Ishikawa (cell line): ENCODE measurements at regions not wholly inside any gene's neighbourhood (a gene's known extent, or its start where the extent isn't known, plus 50 kb on each side); places are given as distances from the start of the nearest gene placed in this dataset.

Source experiments
- CEBPB ChIP-seq: IDR thresholded peaks from 2 replicates; pipeline ENCODE4 v1.6.1; 2012
- CREB1 ChIP-seq: IDR thresholded peaks from 2 replicates; pipeline ENCODE4 v1.6.1; 2012; ENCODE audit warnings: low read depth
- EGR1 ChIP-seq: IDR thresholded peaks from 2 replicates; pipeline ENCODE4 v1.6.1; 2012
- EP300 ChIP-seq: IDR thresholded peaks from 2 replicates; pipeline ENCODE4 v1.6.1; 2012; ENCODE audit warnings: borderline replicate concordance
- FOXM1 ChIP-seq: IDR thresholded peaks from 2 replicates; pipeline ENCODE4 v1.6.1; 2012; ENCODE audit warnings: low read depth, borderline replicate concordance
- MAX ChIP-seq: IDR thresholded peaks from 2 replicates; pipeline ENCODE4 v1.6.1; 2012
- NFIC ChIP-seq: IDR thresholded peaks from 2 replicates; pipeline ENCODE4 v1.6.1; 2012
- RAD21 ChIP-seq: IDR thresholded peaks from 2 replicates; pipeline ENCODE4 v1.6.1; 2012; ENCODE audit warnings: low read depth
- REST ChIP-seq: IDR thresholded peaks from 2 replicates; pipeline ENCODE4 v1.6.1; 2012; ENCODE audit warnings: low read depth, mild to moderate bottlenecking
- TAF1 ChIP-seq: IDR thresholded peaks from 2 replicates; pipeline ENCODE4 v1.6.1; 2012; ENCODE audit warnings: low read depth, mild to moderate bottlenecking
- TCF12 ChIP-seq: IDR thresholded peaks from 2 replicates; pipeline ENCODE4 v1.6.1; 2012; ENCODE audit warnings: low read depth
- TEAD4 ChIP-seq: IDR thresholded peaks from 2 replicates; pipeline ENCODE4 v1.6.1; 2012
- USF1 ChIP-seq: IDR thresholded peaks from 2 replicates; pipeline ENCODE4 v1.6.1; 2012
- YY1 ChIP-seq: IDR thresholded peaks from 2 replicates; pipeline ENCODE4 v1.6.1; 2012; ENCODE audit warnings: low read depth
- ZBTB7A ChIP-seq: IDR thresholded peaks from 2 replicates; pipeline ENCODE4 v1.6.1; 2012; ENCODE audit warnings: low read depth

GRCh38 chr5:68762201-68762600, 331.6 kb upstream of the SLC30A5 start:
- TF ChIP-seq CREB1 (no peak), YY1 (no peak), ZBTB7A (no peak), TCF12 (no peak), EGR1 (no peak), RAD21 (no peak), EP300 (no peak), MAX (no peak), NFIC (no peak), USF1 (no peak), TEAD4 (no peak), FOXM1 (no peak), REST (no peak), TAF1 (no peak), CEBPB (no peak)

- TF ChIP-seq CEBPB (no peak), TCF12 (no peak), TAF1 (no peak)
Observed at GRCh38 chr5:68766952-68767464, 326.8 kb upstream of the SLC30A5 start.

GRCh38 chr5:68770551-68770950, 323.3 kb upstream of the SLC30A5 start:
- no peak for TF ChIP-seq CREB1

GRCh38 chr5:68771221-68771620, 322.6 kb upstream of the SLC30A5 start:
- TF ChIP-seq REST, result no peak
- no peak for TF ChIP-seq EGR1
- no peak for TF ChIP-seq NFIC
- TF ChIP-seq FOXM1, result no peak
- TF ChIP-seq TCF12, result no peak
- TF ChIP-seq EP300, result no peak
- no peak for TF ChIP-seq USF1
- TF ChIP-seq RAD21, result no peak
- no peak for TF ChIP-seq MAX
- TF ChIP-seq ZBTB7A, result no peak
- TF ChIP-seq TEAD4, result no peak
- TF ChIP-seq CREB1, result no peak
- no peak for TF ChIP-seq CEBPB
- TF ChIP-seq TAF1, result no peak
- TF ChIP-seq YY1, result no peak

GRCh38 chr5:68771732-68772131, 322.1 kb upstream of the SLC30A5 start:
- TF ChIP-seq TEAD4, result no peak
- no peak for TF ChIP-seq EGR1
- TF ChIP-seq TCF12, result no peak
- TF ChIP-seq YY1, result no peak
- no peak for TF ChIP-seq TAF1

GRCh38 chr5:68776381-68776780, 317.4 kb upstream of the SLC30A5 start:
- TF ChIP-seq CREB1, result no peak
- no peak for TF ChIP-seq USF1
- no peak for TF ChIP-seq NFIC
- TF ChIP-seq EP300, result no peak
- TF ChIP-seq CEBPB, result no peak
- TF ChIP-seq TAF1, result no peak
- TF ChIP-seq TEAD4, result no peak
- TF ChIP-seq EGR1, result no peak
- no peak for TF ChIP-seq YY1
- TF ChIP-seq TCF12, result no peak
- TF ChIP-seq MAX, result no peak
- no peak for TF ChIP-seq FOXM1
- no peak for TF ChIP-seq REST
- TF ChIP-seq RAD21, result no peak
- no peak for TF ChIP-seq ZBTB7A
